Activated naive CD4-positive, alpha-beta T cell treated with anti-CD3 and anti-CD28 coated beads for 36 hours (primary cell): ENCODE measurements at regions not wholly inside any gene's neighbourhood (a gene's known extent, or its start where the extent isn't known, plus 50 kb on each side); places are given as distances from the start of the nearest gene placed in this dataset.
A peak's percentile ranks its signal among the peaks of the same experiment; 100 is the strongest.

Experiments used
- CTCF ChIA-PET: fragments of 350-600 bp; sonication (Branson Sonifier 250); formaldehyde crosslinking; loops from one replicate; lab custom pipeline; 2021; ENCODE audit warnings: antibody characterized with exemption; lab: Charles Lee
- DNase-seq: peaks from one replicate; pipeline ENCODE4 v3.0.0-alpha.2; 2020
- H3K27ac Mint-ChIP-seq: one replicate; pipeline ENCODE4 v1.8.0; 2021; ENCODE audit warnings: mild to moderate bottlenecking, mixed read lengths
- H3K27me3 Mint-ChIP-seq: one replicate; pipeline ENCODE4 v1.8.0; 2021; ENCODE audit warnings: low read depth, mixed read lengths
- H3K36me3 Mint-ChIP-seq: one replicate; pipeline ENCODE4 v1.8.0; 2021; ENCODE audit warnings: low read depth, mixed read lengths
- H3K4me1 Mint-ChIP-seq: one replicate; pipeline ENCODE4 v1.8.0; 2021; ENCODE audit warnings: low read depth, mixed read lengths
- H3K4me3 Mint-ChIP-seq: one replicate; pipeline ENCODE4 v1.8.0; 2021; ENCODE audit warnings: mild to moderate bottlenecking, moderate library complexity, mixed read lengths
- H3K9me3 Mint-ChIP-seq: one replicate; pipeline ENCODE4 v1.8.0; 2021; ENCODE audit warnings: mixed read lengths
- intact Hi-C: fragments of 100-400 bp; cut with micrococcal nuclease; formaldehyde crosslinking; loops from one replicate; pipeline ENCODE4 v1.15.1; 2023

- intact Hi-C loops, result no loop called here
- Mint-ChIP-seq H3K27ac (no peak overlapping the region), H3K4me3 (no peak overlapping the region), H3K4me1 (no peaks in the 10 kb centered on the region), H3K27me3 (peaks cover 6% of the 10 kb centered on the region), H3K9me3 (peaks cover 10% of the 10 kb centered on the region), H3K36me3 (no peaks in the 10 kb centered on the region)
- no peak for DNase-seq
- CTCF ChIA-PET, result no interaction called here
Measured at GRCh38 chr12:34390846-34391700, 368.8 kb downstream of the ALG10 start.

GRCh38 chr12:34391771-34392581, 369.7 kb downstream of the ALG10 start:
- CTCF ChIA-PET, result no interaction called here
- peaks cover 3% of the 10 kb centered on the region for H3K27me3 Mint-ChIP-seq
- peaks cover 12% of the 10 kb centered on the region for H3K9me3 Mint-ChIP-seq
- H3K36me3 Mint-ChIP-seq, result no peaks in the 10 kb centered on the region
- DNase-seq, result peak; percentile 2
- no peak overlapping the region for H3K27ac Mint-ChIP-seq
- intact Hi-C loops, result no loop called here
- no peak overlapping the region for H3K4me3 Mint-ChIP-seq
- no peaks in the 10 kb centered on the region for H3K4me1 Mint-ChIP-seq

GRCh38 chr12:34392741-34393085, 370.4 kb downstream of the ALG10 start:
- H3K9me3 Mint-ChIP-seq, result peaks cover 12% of the 10 kb centered on the region
- peaks cover 3% of the 10 kb centered on the region for H3K27me3 Mint-ChIP-seq
- H3K4me3 Mint-ChIP-seq, result no peak overlapping the region
- no peak for DNase-seq
- no peaks in the 10 kb centered on the region for H3K4me1 Mint-ChIP-seq
- intact Hi-C loops, result no loop called here
- no peak overlapping the region for H3K27ac Mint-ChIP-seq
- H3K36me3 Mint-ChIP-seq, result no peaks in the 10 kb centered on the region
- CTCF ChIA-PET, result no interaction called here

DNA sequence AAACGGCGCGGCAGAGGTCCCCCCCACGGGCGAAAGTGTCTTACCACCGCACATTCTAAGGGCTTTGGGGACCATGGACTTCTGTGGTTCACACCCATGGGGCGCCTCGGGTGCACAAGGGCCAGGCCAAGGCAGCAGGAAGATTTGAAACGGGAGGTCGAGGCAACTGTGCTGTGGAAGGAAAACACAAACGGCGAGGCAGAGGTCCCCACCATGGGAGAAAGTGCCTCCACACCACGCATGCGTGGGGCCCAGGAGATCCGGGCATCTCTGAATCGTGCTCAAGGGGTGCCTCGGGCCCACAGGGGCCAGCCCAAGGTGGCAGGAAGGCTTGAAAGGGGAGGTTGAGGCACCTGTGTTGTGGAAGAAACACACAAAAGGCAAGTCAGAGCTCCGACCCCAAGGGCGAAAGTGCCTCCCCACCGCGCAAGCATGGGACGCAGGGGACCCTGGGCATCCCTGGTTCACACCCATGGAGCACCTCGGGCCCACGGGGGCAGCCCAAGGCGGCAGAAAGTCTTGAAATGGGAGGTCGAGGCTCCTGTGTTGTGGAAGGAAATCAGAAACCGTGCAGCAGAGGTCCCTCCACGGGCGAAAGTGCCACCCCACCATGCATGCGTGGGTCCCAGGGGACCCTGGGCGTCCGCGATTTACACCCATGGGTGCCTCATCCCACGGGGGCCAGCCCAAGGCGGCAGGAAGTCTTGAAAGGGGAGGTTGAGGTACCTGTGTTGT, 371.0 kb downstream of the ALG10 start:
- Mint-ChIP-seq H3K27ac (no peak overlapping the region), H3K36me3 (no peaks in the 10 kb centered on the region), H3K4me1 (no peaks in the 10 kb centered on the region), H3K4me3 (no peak overlapping the region), H3K27me3 (peaks cover 3% of the 10 kb centered on the region), H3K9me3 (peaks cover 12% of the 10 kb centered on the region)
- DNase-seq, result peak; percentile 1
- intact Hi-C loops, result no loop called here
- CTCF ChIA-PET, result no interaction called here

GRCh38 chr12:34393821-34394150, 371.5 kb downstream of the ALG10 start:
- Mint-ChIP-seq H3K4me1 (no peaks in the 10 kb centered on the region), H3K36me3 (no peaks in the 10 kb centered on the region), H3K9me3 (peaks cover 13% of the 10 kb centered on the region), H3K27ac (no peak overlapping the region), H3K27me3 (peaks cover 3% of the 10 kb centered on the region), H3K4me3 (no peak overlapping the region)
- CTCF ChIA-PET, result no interaction called here
- no peak for DNase-seq
- intact Hi-C loops, result no loop called here

DNA sequence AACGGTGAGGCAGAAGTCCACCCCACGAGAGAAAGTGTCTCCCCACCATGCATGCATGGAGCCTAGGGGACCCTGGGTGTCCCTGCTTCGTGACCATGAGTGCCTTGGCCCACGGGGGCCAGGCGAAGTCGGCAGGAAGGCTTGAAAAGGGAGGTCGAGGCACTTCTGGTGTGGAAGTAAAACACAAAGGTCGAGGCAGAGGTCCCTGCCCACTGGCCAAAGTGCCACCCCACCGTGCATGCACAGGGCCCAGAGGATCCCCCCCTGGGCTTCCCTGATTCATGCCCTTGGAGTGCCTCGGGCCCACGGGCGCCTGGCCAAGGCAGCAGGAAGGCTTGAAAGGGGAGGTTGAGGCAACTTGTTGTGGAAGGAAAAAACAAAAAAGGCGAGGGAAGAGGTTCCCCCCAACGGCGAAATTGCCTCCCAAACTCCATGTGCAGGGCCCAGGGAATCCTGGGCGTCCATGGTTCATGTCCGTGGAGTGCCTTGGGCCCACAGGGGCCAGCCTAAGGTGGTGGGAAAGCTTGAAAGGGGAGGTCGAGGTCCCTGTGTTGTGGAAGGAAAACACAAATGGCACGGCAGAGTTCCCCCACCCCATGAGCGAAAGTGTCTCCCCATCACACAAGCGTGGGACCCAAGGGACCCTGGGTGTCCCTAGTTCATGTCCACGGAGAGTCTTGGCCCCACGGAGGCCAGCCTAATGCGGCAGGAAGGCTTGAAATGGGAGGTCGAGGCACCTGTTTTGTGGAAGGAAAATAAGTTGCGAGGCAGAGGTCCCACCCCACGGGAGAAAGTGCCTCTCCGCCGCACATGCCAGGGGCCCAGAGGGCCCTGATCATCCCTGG, 372.1 kb downstream of the ALG10 start:
- peaks cover 3% of the 10 kb centered on the region for H3K27me3 Mint-ChIP-seq
- no peak overlapping the region for H3K27ac Mint-ChIP-seq
- CTCF ChIA-PET, result no interaction called here
- no peak for DNase-seq
- intact Hi-C loops, result no loop called here
- H3K36me3 Mint-ChIP-seq, result no peaks in the 10 kb centered on the region
- H3K4me1 Mint-ChIP-seq, result no peaks in the 10 kb centered on the region
- no peak overlapping the region for H3K4me3 Mint-ChIP-seq
- H3K9me3 Mint-ChIP-seq, result peaks cover 12% of the 10 kb centered on the region

DNA sequence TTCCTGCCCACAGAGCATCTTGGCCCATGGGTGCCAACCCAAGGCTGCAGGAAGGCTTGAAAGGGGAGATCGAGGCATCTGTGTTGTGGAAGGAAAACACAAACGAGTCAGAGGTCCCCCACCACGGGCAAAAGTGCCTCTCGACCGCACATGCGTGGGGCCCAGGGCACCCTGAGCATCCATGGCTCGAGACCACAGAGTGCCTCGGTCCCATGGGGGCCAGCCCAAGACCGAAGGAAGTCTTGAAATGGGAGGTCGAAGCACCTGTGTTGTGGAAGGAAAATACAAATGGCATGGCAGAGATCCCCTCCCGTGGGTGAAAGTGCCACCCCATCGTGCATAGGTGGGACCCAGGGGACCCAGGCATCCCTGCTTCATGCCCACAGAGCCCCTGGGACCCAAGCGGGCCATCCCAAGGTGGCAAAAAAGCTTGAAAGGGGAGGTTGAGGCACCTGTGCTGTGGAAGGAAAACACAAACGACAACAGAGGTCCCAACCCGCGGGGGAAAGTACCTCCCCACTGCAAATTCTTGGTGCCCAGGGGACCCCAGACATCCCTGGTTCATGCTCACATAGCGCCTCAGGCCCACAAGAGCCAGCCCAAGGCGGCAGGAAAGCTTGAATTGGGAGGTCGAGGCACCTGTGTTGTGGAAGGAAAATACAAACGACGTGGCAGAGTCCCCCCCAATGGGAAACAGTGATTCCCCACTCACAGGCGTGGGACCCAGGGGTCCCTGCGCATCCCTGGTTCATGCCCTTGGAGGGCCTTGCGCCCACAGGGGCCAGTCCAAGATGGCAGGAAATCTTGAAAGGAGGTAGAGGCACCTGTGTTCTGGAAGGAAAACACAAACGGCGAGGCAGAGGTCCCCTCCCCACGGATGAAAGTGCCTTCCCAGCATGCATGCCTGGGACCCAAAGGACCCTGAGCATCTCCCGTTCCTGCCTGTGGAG, 373.0 kb downstream of the ALG10 start:
- CTCF ChIA-PET, result no interaction called here
- Mint-ChIP-seq H3K27me3 (no peaks in the 10 kb centered on the region), H3K4me3 (no peak overlapping the region), H3K9me3 (peaks cover 10% of the 10 kb centered on the region), H3K27ac (no peak overlapping the region), H3K4me1 (no peaks in the 10 kb centered on the region), H3K36me3 (no peaks in the 10 kb centered on the region)
- peak; percentile 1 for DNase-seq
- intact Hi-C loops, result no loop called here

DNA sequence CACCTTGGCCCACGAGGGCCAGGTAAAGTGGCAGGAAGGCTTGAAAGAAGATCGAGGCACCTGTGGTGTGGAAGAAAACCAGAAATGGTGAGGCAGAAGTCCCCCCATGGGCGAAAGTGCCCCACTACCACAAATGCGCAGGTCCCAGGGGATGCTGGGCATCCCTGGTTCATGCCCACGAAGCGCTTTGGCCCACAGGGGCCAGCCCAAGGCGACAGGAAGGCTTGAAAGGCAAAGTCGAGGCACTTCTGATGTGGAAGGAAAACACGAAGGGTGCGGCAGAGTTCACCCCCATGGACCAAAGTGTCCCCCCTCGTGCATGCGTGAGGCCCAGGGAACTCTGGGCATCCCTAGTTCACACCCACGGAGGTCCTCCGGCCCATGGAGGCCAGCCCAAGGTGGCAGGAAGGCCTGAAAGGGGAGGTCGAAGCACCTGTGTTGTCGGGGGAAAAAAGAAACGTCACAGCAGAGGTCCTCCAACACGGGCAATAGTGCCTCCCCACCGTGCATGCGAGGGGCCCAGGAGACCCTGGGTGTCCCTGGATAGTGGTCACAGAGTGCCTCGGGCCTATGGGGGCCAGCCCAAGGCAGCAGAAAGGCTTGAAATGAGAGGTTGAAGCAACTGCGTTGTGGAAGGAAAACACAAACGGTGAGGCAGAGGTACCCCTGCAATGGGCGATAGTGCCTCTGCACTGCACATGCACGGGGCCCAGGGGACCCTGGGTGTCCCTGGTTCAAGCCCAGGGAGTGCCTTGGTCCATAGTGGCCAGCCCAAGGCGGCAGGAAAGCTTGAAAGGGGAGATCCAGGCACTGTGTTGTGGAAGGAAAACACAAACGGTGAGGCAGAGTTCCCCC, 373.9 kb downstream of the ALG10 start:
- Mint-ChIP-seq H3K27me3 (no peaks in the 10 kb centered on the region), H3K36me3 (peaks cover 3% of the 10 kb centered on the region), H3K4me3 (no peak overlapping the region), H3K27ac (no peak overlapping the region), H3K4me1 (no peaks in the 10 kb centered on the region), H3K9me3 (peaks cover 8% of the 10 kb centered on the region)
- CTCF ChIA-PET, result no interaction called here
- intact Hi-C loops, result no loop called here
- peak; percentile 1 for DNase-seq

DNA sequence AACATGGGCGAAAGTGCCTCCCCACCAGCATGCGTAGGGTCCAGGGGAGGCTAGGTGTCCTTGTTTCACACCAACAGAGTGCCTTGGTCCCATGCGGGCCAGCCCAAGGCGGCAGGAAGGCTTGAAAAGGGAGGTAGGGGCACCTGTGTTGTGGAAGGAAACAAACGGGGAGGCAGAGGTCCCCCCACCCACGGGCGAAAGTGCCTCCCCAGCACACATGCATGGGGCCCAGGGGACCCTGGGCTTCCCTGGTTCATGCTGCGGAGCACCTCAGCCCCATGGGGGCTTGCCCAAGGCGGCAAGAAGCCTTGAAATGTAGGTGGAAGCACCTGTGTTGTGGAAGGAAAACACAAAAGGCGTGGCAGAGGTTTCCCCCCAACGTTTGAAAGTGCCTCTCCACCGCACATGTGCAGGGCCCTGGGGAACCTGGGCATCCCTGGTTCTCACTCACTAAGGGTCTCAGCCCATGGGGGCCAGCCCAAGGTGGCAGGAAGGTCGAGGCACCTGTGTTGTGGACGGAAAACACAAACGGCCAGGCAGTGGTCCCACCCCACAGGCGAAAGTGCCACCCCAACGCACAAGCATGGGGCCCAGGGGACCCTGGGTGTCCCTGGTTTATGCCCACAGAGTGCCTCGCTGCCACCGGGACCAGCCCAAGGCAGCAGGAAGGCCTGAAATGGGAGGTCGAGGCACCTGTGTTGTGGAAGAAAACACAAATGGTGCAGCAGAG, 374.7 kb downstream of the ALG10 start:
- Mint-ChIP-seq H3K27me3 (no peaks in the 10 kb centered on the region), H3K36me3 (peaks cover 3% of the 10 kb centered on the region), H3K4me3 (no peak overlapping the region), H3K9me3 (peaks cover 10% of the 10 kb centered on the region), H3K4me1 (no peaks in the 10 kb centered on the region), H3K27ac (no peak overlapping the region)
- no peak for DNase-seq
- CTCF ChIA-PET, result no interaction called here
- intact Hi-C loops, result no loop called here

DNA sequence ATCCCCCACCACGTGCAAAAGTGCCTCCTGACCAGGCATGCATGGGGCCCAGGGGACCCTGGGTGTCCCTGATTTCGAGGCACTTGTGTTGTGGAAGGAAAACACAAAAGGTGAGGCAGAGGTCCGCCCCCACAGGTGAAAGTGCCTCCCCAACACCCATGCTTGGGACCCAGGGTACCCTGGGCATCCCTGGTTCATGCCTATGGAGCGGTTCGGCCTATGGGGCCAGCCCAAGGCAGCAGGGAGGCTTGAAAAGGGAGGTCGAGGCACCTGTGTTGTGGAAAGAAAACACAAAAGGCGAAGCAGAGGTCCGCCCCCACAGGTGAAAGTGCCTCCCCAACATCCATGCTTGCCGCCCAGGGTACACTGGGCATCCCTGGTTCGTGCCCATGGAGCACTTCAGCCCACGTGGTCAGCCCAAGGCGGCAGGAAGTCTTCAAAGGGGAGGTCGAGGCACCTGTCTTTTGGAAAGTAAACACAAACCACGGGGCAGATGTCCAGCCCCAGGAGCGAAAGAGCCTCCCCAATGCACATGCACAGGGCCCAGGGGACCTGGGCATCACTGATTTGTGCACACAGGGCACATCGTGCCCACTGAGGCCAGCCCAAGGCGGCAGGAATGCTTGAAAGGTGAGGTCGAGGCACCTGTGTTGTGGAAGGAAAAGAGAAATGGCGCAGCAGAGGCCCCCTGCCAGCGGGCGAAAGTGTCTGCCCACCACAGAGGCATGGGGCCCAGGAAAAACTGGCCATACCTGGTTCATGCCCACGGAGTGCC, 375.5 kb downstream of the ALG10 start:
- Mint-ChIP-seq H3K36me3 (peaks cover 3% of the 10 kb centered on the region), H3K27me3 (no peaks in the 10 kb centered on the region), H3K9me3 (peaks cover 11% of the 10 kb centered on the region), H3K4me1 (no peaks in the 10 kb centered on the region), H3K4me3 (no peak overlapping the region), H3K27ac (no peak overlapping the region)
- CTCF ChIA-PET, result no interaction called here
- DNase-seq, result no peak
- intact Hi-C loops, result no loop called here
